Hematopoietic multipotent progenitor cell treated with erythropoietin and hydrocortisone succinate and interleukin-3 and kit ligand, for 17 days (in vitro differentiated cells): ENCODE measurements at regions not wholly inside any gene's neighbourhood (a gene's known extent, or its start where the extent isn't known, plus 50 kb on each side); places are given as distances from the start of the nearest gene placed in this dataset.

Experiments used
- DNase-seq: peaks from one replicate; pipeline ENCODE4 v3.0.0-alpha.2; 2015; ENCODE audit warnings: low spot score

DNA sequence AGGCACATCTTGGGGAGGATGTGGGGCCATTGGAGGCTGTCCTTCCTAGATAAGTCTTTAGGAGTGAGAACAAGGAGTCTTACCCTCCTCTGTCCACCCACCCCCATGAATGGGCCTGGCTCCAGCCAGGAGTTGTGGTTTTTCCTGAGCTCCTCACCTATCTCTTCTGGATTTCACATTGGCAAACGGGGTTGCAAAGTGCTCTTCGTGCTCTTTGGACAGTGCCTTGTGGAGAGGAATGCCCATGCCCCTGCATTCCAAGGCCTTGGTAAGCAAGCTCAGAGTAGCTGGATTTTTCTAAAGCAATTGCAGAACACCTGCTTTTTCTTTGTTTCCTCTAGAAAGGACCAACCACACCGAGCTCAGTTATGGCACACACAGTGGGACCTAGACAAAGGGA is 152.1 kb upstream of the CAMK1G start:
- no peak for DNase-seq

DNA sequence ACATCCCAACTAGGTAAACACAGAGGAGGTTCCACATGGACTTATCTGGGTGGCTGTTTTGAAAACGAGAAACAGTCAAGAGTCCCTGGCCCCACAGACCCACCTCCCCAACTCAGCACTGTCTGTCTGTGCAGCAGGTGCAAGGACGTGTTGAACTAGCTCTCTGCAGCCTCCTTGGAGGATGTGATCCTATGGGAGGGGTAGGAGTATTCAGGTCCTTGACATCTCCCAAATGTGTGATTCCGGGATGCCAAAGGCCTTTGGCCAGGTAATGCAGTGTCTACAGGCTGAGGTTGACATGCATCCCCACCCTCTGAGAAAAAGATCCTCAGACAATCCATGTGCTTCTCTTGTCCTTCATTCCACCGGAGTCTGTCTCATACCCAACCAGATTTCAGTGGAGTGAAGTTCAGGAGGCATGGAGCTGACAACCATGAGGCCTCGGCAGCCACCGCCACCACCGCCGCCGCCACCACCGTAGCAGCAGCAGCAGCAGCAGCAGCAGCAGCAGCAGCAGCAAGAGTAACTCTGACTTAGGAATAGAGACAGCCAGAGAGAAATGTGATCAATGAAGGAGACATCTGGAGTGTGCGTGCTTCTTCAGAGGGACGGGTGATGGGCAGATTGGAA is 151.6 kb upstream of the CAMK1G start:
- no peak for DNase-seq

DNA sequence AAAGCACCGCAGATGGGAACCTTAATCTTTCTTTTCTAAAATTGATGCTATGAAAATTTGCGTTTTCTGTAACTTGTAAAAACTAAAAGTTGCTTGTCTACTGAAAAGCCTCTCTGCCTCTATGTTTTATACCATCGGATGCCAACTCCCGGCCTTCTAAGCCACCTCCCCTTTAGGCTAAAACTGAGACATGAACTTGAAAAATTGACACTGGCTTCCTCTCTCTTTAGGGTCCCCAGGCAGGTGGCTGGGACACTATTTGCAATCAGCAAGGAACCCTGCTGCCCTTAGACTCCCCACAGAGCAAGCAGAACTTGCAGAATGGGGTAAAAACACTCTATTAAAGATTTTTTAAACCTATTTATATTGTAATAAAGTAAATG is 151.1 kb upstream of the CAMK1G start:
- no peak for DNase-seq

DNA sequence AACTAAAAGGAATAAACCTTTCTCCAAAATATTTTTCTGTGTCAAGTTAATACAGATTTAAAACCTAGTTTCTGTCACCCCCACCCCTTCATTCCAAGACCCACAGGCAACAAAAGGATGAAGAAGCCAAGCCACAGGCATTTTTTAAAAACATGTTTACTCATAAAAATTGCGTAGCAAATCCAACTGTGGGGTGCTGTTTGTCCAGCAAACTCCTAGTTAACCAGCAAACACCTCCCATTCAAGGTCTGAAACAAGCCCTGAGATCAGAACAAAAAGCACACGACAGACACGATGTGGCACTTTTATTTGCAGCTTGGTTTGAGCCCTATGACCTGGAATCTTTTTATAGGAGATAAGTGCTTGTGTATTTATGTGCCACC is 149.9 kb upstream of the CAMK1G start:
- DNase-seq, result no peak

DNA sequence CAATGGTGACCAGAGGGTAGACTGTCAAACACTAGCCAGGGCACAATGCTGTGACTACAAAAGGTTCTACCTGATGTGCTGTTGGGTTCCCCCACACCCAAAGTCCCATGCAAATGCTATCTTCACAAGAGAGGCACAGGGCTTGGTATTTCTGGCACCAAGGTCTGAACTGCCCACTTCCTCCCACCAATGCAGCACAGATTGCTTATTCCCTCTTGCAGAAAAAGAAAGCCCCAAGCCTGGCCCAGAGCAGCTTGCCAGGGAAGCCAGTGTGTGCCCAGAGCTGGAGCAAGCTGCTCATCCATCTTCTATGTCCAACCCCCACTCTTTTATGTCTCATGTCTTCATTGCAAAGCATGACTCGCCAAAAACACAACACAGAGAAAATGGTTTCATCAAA is 149.4 kb upstream of the CAMK1G start:
- no peak for DNase-seq

DNA sequence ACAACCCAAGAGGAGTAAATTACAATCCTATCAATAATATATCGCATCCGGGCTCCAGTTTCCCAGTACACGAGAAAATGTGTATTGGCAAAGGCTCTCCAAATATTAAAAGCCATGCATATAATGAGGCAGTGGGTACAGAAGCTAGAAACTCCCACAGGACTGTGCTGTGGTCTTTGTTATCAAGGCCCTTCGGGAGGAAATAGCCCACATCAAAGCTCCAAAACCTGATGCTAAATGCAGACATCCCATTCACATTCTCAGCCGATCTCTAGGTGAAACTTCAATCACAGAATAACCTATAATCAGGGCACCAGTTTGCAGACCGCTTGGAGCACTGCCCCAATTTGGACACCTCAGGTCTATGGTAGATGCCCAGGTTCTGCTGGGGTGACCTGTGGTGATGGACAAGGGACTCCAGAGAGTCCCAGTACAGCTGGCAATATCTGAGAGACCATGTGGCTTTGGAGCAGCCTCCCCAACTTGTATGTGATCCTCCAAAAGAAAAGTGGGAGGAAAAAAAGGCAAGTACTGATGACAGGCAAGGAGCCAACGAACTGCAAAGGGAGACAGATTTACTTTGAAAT is 148.8 kb upstream of the CAMK1G start:
- no peak for DNase-seq

DNA sequence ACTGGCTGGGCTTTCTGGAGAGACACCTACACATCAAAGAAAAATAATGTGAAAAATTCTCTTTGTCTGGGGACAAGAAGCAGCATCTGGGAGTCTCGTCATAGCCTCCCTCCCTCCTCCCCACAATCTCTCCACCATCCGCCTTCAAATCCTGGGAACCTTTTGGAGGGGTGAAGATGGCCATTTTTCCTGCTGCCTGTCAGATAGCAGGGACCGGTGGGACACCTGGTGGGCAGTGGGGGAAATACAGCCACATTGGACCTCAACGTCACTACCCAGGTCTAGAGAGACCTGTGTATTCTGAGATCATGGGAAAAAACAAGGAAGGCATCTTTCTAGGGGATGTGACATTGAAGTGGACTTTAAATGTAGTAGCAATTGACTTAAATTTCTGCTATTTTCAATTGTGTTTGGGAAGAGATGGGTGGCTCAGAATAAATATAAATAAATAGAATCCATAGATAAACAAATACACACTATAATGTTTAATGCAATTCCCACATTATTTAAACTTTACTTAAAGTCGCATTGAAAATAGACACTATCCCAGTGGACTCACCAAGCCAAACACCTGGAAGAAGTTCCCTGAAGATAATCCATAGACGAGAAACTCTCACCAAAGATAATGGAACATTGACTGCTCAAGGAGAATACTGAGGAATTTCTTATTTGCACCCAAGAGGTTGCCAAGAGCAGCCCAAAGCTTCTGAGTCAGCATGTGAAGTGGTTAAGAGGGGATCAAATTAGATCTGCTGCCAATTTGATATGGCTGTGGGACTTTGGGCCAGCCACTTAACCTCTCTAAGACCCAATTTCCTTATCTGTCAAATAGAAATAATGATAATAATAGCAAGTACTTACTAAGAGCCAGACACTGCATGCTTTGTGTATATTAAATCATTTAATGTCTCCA is 147.6 kb upstream of the CAMK1G start:
- DNase-seq, result no peak

DNA sequence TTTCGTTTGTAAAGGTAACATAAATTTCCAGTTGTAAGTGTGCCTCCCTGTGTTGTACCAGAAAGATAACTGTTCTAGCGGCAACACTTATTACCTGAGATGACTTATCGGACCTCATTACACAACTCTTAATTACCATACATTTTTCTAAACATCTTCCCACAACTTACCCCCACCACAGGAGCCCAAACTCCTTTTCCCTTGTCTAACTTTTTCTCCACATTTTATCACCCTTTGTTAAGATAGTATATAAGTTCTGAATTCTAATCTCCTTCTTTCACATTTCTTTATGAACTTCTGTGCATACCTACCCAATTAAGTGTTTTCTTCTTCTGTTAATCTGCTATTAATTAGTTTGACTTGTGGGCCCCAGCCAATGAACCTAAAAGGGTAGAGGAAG is 143.7 kb upstream of the CAMK1G start:
- no peak for DNase-seq

DNA sequence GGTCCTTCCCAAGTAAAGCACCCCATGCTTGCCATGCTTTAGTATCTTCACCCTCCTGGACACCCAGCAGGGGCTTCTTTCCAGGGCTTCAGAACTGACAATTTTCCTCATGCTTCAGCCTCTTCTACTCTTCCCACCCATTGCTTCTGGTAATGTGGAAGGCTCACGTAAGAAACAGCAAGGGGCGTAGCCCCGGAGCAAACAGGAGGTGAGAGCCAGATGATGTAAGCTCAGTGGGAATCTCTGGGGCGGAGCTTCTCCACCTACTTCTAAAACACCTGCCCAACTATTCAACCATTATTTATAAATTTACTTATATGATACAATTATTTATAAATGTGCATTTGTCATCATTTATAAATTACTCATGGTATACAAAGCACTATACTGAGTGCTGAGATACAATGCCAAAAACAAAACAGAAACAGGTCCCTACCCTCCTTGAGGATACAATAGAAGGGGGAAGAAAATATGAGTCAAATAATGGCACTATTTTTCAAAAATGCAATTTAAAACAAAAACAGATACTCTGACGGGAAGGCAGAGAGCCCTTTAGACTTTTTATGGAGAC is 140.1 kb upstream of the CAMK1G start:
- DNase-seq, result no peak

DNA sequence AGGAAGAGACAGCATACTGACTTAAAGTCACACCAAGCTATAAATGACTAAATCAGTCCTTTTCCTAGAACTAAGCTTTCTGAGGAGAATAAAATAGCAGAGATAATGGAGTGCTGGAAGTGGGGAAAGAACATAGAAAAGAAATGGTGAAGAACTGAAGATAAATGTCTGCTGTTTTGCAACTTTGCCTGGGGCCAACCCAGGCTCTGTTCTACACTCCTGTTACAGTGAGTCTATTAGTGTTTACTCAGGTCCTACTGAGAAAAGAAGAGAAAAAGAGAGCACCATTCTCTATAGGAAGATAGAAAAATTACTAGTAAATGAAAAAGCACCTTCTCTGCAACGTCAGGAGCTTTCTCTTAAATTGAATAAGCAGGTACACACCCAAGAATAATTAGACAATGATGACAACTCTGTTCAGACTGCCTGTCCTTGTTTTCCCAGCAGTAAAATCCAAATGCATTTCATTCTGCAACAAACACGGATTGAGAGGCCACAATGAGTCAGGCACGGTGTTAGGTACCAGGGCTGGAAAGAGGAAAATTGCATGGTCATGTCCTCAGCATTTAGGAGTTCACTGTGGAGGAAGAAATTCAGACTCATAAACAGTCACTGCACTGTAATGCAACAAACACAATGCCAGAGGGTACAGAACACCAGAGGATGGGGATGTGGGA is 139.4 kb upstream of the CAMK1G start:
- no peak for DNase-seq

DNA sequence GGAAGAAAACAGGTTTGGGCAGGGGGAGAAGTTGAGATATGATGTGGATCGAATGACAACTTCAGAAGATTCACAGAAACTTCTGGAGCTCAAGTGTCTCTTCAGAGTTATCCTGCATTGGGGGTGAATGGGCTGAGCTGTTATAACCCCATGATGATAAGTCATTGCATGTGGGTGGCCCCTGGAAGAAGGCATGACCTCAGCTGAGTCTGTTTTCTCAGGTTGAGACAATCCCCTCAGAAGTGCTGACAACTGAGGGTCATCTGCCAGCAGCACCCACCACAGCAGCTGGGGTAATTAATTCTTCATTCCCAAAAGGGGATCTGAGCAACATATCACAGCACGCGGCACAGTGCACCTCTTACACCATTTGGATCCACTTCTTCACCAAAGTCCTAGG is 138.6 kb upstream of the CAMK1G start:
- DNase-seq, result no peak

DNA sequence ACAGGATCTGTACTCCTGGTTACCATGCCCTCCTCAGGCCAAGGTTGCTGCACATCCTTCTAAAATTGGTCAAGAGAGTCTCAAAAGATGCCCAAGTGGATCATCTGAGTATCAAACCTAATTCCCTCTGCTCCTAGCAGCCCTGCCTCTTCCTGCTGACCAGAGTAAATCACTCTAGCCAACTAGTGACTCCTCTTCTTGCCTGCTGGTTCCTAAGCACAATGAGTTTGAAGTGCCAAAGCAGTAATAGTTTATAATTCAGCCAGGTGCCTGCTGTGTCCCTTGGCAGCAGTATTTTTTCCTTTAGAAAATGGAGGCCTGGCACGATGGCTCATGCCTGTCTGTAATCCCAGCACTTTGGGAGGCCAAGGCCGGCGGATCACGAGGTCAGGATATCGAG is 137.9 kb upstream of the CAMK1G start:
- no peak for DNase-seq

DNA sequence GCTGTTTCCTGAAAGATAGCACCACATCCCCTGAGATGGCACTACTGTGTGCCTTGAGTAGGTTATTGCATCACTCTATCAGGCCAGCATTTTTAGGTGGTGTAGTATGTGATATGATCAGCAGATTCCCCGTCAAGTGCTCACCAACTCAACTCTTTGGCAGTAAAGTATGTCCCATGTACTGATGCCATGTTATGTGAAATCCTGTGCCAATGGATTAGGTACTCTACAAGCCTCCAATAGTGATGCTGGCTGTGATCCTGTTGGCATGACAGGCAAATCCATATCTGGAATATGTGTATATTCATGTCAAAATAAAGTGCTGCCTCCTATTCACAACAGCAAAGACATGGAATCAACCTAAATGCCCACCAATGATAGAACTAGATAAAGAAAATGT is 137.2 kb upstream of the CAMK1G start:
- no peak for DNase-seq

DNA sequence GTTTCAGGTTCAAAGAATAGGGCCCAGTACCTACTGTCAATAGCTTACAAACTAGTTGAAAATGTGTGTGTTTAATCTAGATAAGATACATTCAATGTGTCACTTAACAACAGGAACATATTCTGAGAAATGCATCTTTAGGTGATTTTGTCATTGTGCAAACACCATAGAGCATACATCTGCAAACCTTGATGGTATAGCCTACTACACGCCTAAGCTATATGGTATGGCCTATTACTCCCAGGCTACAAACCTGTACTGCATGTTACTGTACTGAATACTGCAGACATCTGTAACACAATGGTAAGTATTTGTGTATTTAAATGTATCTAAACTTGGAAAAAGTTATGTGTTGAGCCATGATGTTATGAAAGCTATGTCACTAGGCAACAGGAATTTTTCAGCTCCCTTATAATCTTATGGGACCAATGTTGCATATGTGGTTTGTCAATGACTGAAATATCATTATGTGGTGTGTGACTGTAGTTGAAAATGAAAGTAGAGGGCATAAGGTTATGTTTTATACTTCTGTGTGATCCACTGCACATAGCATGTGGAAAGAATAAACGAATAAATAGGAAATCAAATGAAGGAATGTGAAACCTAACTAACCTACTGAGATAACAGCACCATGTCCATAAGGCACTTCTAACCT is 129.0 kb upstream of the CAMK1G start:
- no peak for DNase-seq

DNA sequence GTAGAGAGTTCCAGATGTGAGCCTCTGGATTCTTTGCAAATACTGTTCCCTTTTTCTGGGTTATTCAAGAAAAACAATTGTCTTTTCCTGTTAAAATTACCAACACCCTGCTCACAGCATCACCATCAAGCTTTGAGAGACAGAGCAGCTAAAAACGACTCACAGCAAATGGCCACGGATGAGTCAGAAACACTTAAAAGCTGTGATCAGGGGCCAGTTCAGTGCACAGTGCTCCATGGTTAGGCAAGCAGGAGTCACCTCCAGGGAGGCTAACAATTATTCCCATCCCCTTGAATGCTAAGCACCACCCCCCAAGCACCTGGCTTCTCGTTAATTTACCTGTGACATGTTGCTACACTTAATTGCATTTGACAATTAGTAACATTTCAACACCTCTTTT is 128.4 kb upstream of the CAMK1G start:
- no peak for DNase-seq

DNA sequence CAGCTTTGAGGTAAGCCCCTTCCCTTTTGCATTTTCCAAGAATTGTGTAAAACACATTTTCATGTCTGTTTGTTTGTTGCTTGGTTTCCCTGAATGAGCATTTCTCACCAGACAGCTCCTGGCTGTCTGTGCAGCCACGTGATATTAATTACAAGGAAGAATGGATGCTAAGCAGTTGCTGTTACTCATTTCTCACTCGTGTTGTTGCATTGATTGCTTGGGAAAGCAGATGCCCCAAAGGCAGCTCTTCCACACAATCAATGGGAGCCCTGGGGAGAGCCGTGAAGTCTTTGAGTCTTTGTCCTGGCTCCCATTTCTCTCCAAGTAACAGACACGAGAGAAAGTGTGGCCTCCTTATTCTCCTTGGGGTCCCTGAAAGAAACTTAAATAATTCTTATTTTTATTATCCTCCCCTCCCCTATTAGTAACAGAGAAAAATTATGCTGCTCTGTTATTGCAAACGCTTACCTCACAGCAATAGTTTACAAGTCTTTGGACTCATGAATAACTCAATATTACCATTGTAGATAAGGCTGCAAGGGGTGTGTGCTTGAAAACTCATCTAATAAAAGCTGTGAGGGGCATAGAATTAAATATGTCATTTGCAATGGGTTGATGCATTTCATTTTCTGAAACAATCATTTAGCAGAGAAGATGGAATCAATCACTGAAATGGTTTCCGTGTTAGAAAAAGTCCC is 127.7 kb upstream of the CAMK1G start:
- no peak for DNase-seq

DNA sequence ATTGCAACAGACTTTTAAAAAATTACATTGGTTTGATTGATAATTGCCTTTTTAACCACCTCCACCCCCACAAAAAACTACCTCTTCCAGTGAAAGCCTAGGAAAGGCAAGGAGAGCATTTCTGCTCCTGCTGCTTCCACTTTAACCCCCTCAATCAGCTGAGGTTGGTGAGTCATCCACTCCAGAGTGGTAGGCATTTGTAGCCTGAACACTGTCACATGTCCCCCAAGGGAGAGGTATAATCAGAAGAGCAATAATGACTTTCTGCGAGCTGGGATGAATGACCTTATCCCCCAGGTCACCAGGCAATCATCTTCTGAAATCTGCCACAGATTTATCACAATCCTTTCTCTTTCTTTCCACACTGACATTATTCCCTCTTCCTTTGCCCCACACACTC is 126.6 kb upstream of the CAMK1G start:
- no peak for DNase-seq

DNA sequence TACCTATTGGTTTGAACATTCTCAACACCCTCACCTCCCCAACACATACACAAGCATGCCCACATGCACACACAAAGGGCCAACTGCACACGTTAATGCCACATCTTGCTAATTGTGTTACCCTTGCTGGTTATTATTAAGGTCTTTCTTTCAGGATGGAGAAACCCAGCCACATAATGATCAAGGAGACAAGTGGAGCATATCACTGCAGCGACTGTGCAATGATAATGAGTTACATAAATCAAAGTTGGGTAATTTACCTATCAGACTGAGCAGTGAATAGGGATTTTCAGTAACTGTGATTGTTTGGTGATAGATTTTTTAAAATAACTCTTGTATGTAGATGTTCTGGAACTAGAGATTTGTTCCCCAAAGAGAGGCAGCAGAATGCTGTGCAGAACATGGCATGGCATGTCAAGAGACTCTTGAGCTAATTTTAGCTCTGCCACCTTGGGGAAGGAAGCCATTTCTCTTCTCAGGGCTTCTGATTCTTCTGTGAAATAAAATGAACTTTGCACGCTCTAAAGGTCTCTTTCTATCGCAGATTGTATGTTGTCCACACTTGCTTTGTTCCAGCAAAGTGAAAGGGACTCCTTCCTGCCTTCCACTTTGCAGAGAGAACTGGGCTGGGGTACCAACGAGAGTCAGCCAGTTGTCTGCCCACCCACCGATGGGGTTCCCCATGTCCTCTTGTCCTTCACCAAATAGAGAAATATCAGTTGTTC is 126.0 kb upstream of the CAMK1G start:
- no peak for DNase-seq

DNA sequence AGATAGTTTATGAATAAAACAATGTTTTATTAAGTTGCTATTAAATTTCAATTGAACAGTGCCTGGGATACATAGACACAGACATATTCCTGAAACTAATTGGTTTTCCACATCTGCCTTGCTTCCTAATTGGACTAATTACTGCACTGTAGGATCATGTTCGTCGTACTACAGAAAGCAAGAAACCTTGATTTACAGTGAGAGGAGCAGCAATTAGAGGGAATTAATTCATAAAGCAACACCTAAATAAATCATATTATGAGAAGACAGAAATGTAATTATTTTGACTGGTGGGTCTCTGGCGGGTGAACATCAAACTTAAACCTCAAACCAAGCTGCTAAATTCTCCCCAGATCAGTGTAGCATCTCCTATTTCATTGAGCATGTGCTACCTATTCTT is 124.6 kb upstream of the CAMK1G start:
- no peak for DNase-seq

DNA sequence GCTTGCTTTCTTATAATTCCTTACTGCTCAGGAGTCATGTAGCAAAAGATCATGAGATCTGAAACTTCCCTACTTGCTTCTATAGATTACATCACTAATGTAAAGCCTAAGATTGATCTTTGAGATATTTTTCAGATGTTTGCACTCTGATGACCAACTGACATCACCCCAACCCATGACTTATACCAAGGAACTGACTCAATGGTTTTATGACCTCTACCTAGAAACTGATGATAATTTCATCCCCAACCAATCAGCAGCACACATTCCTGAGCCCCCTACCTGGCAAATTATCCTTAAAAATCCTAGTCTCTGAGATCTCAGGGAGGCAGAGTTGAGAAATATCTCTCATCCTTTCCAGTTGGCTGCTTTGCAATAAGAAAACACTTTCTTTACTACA is 122.3 kb upstream of the CAMK1G start:
- DNase-seq, result no peak

DNA sequence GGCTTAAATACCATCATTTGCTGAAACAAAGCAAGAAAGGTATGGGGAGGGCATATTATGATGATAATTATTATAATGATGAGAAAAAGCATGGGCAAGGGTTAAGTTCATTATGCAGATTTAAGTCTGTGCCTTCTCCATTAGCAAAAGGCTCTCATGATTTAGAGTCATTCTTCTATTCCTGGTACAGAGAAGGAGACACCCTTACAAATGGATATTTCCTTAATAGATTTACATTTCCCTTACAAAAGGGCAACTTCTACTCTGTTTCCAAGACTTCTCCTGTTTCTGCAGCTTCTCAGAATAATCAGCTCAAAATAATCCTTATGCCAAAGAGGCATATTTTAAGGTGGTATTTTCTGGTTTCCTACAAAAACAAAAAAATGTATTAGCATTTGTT is 121.1 kb upstream of the CAMK1G start:
- no peak for DNase-seq
